ENCODE measurements at regions not wholly inside any gene's neighbourhood (a gene's known extent, or its start where the extent isn't known, plus 50 kb on each side); places are given as distances from the start of the nearest gene placed in this dataset.

- TF ChIP-seq POLR2A (IDR thresholded peaks at IDR 0.05; ENCODE audit: extremely low read depth, insufficient read length), result no peak
- no peak for TF ChIP-seq MAX (IDR thresholded peaks at IDR 0.05; ENCODE audit: low read depth, low read length)
- no peak for TF ChIP-seq CTCF (IDR thresholded peaks at IDR 0.05; ENCODE audit: low read depth, low read length)
- no peak for TF ChIP-seq MYC (IDR thresholded peaks at IDR 0.05; ENCODE audit: low read depth, low read length)
- H3K4me3 ChIP-seq (ENCODE audit: low read depth, low read length), result no peak overlapping the region
- DNase-seq (ENCODE audit: low read depth), result no peak
These were observed 110.9 kb upstream of the DMAC1 start for GRCh38 chr9:7910426-7911020.

- no peak overlapping the region for H3K4me3 ChIP-seq (ENCODE audit: low read depth, low read length)
- DNase-seq (ENCODE audit: low read depth), result no peak
These were observed 110.0 kb upstream of the DMAC1 start for GRCh38 chr9:7909537-7909936.

GRCh38 chr9:7907551-7908337 is 108.2 kb upstream of the DMAC1 start:
- TF ChIP-seq MYC (IDR thresholded peaks at IDR 0.05; ENCODE audit: low read depth, low read length) (no peak), MAX (IDR thresholded peaks at IDR 0.05; ENCODE audit: low read depth, low read length) (no peak), CTCF (IDR thresholded peaks at IDR 0.05; ENCODE audit: low read depth, low read length) (no peak), POLR2A (IDR thresholded peaks at IDR 0.05; ENCODE audit: extremely low read depth, insufficient read length) (no peak)
- H3K4me3 ChIP-seq (ENCODE audit: low read depth, low read length), result no peak overlapping the region
- no peak for DNase-seq (ENCODE audit: low read depth)

More at GRCh38 chr9:7909537-7909936, 110.0 kb upstream of the DMAC1 start:
- TF ChIP-seq CTCF (IDR thresholded peaks at IDR 0.05; ENCODE audit: low read depth, low read length), result no peak
- no peak for TF ChIP-seq MAX (IDR thresholded peaks at IDR 0.05; ENCODE audit: low read depth, low read length)
- TF ChIP-seq MYC (IDR thresholded peaks at IDR 0.05; ENCODE audit: low read depth, low read length), result no peak
- TF ChIP-seq POLR2A (IDR thresholded peaks at IDR 0.05; ENCODE audit: extremely low read depth, insufficient read length), result no peak

- no peak for DNase-seq (ENCODE audit: low read depth)
- H3K4me3 ChIP-seq (ENCODE audit: low read depth, low read length), result no peak overlapping the region
- TF ChIP-seq MAX (IDR thresholded peaks at IDR 0.05; ENCODE audit: low read depth, low read length) (no peak), POLR2A (IDR thresholded peaks at IDR 0.05; ENCODE audit: extremely low read depth, insufficient read length) (no peak), MYC (IDR thresholded peaks at IDR 0.05; ENCODE audit: low read depth, low read length) (no peak)
These were observed 107.4 kb upstream of the DMAC1 start for GRCh38 chr9:7906783-7907550.

- DNase-seq (ENCODE audit: low read depth), result no peak
- TF ChIP-seq CTCF (IDR thresholded peaks at IDR 0.05; ENCODE audit: low read depth, low read length) (no peak), MAX (IDR thresholded peaks at IDR 0.05; ENCODE audit: low read depth, low read length) (no peak), POLR2A (IDR thresholded peaks at IDR 0.05; ENCODE audit: extremely low read depth, insufficient read length) (no peak), MYC (IDR thresholded peaks at IDR 0.05; ENCODE audit: low read depth, low read length) (no peak)
- H3K4me3 ChIP-seq (ENCODE audit: low read depth, low read length), result no peak overlapping the region
These were observed 102.0 kb upstream of the DMAC1 start for GRCh38 chr9:7901621-7902020.

Measured in NB4 (cell line).